HS-27A (cell line): ENCODE measurements at regions not wholly inside any gene's neighbourhood (a gene's known extent, or its start where the extent isn't known, plus 50 kb on each side); places are given as distances from the start of the nearest gene placed in this dataset.
"Not testable (repeated sequence)": the region's sequence is repeated elsewhere in the genome, so short reads cannot be mapped to it uniquely, and the experiment has no call there.

ENCODE experiments used
- DNase-seq: peaks from one replicate; pipeline ENCODE4 v3.0.0-alpha.2; 2012; ENCODE audit warnings: low read depth, missing footprints

DNA sequence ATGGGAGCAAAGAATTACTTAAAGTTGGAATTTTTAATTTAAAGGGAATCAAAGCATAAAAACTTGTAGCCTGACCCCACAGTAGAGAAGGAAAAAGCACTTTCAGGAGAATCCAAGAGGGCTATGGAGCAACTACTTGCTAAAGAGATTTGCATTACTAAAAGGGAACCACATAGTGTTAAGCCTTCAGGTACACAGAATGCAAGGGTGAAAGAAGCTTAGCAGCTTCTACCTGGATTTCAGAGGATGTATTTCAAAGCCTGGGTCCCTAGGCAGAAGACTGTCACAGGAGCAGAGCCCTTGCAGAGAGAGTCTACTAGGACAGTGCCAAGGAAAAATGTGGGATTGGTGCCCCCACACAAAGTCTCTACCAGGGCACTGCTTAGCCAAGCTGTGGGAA, 575.0 kb downstream of the GBE1 start:
- DNase-seq, result no peak

DNA sequence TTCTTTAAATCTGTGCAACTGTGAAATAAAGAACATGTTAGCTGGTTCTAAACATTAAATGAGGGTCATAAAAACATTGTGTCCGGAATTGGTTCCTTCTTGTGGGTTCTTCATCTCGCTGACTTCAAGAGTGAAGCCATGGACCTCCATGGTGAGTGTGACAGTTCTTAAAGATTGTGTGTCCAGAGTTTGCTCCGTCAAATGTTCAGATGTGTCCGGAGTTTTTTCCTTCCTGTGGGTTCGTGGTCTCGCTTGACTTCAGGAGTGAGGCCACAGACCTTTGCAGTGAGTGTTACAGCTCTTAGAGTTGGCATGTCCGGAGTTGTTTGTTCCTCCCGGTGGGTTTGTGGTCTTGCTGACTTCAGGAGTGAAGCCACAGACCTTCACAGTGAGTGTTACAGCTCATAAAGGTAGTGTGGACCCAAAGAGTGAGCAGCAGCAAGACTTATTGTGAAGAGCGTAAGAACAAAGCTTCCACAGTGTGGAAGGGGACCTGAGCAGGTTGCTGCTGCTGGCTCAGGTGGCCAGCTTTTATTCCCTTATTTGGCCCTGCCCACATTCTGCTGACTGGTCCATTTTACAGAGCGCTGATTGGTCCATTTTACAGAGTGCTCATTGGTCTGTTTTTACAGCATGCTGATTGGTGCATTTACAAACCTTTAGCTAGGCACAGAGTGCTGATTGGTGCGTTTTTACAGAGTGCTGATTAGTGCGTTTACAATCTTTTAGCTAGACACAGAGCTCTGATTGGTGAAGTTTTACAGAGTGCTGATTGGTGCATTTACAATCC, 579.2 kb downstream of the GBE1 start:
- DNase-seq, result not testable (repeated sequence)

DNA sequence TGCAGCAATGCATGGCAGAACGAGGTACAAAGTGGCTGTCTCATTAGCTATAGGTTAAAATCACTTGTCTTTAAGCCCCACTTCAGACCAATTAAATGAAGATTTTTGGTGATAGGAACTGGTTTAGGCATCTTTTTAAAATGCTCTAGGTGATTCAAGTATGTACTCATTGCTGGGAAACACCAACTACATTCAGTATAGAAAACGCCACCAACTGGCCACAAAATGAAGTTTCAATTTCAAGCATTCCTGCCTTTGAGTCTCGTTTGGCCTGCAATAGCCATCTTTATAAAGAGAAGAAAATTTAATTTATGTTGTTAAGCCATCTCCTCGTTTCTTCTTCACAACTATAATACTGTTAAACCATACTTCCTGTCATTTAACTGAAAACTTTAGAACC, 587.9 kb downstream of the GBE1 start:
- no peak for DNase-seq

DNA sequence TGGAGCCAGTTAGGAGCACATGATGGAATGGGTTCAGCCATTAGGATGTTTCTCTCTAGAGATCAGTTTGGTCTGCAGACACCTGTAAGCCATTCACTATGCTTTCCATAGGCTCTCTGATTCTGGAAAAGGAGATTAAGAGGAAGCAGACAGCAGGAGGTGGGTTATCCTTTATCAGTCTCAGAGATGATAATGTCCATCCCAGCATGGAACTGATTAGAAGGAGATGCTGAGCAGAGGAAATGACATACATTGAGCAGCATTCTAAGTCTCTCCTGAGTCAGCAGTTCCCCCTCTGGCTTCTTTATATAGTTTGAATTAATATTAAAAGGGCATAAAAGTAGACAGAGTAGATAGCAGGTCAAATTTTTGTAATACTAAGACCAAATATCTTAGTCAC, 591.1 kb downstream of the GBE1 start:
- no peak for DNase-seq

DNA sequence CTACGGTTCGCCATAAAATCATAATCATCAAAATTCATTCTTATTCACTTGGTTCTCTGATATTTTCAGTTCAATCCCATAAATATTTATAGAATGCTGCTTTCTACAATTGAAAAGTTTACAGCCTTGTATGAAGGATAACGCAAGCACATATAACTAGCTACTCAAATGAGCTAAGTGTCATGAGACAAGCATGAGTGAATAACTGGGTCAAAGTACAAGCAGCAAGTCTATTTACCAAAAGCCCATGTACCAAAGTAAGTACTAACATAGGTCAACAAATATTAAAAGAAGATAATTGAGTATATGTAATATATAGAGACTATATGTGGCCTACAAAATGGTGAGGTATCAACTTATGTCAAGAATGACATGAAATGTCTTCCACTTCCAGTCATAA, 596.6 kb downstream of the GBE1 start:
- no peak for DNase-seq

DNA sequence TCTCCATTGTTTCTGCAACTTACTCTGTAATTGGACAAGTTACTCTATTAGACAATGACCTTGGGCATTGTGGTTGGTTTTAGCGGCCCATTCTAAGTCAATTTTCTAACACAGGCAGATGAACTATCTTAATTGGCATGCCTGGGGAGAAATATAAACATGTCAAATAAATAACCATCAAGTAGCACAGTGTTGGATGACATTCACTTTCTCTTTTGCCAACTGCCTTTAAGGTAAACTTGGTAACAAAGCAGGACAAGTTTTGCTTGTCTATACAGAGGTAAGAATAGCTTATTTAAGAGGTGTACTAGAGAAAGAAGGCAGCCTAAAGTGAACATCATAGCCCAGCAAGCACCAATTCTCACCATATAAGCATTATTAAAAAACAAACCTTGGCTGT, 599.6 kb downstream of the GBE1 start:
- DNase-seq, result no peak

DNA sequence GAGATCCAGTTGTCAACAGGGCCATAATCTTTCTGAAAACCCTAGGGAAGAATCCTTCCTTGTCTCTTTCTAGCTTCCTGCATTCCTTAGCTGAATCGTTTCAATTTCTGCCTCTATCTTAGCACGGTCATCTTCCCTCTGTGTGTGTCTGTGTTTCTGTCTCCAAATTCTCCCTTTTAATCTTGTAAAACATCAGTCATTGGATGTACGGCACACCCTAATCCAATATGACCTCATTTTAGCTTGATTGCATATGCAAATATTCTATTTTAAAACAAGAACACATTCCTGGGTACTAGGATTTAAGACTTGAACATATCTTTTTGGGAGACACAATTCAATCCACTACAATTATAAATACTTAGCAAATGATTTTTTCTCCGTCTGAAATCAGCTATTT, 600.3 kb downstream of the GBE1 start:
- DNase-seq, result no peak

DNA sequence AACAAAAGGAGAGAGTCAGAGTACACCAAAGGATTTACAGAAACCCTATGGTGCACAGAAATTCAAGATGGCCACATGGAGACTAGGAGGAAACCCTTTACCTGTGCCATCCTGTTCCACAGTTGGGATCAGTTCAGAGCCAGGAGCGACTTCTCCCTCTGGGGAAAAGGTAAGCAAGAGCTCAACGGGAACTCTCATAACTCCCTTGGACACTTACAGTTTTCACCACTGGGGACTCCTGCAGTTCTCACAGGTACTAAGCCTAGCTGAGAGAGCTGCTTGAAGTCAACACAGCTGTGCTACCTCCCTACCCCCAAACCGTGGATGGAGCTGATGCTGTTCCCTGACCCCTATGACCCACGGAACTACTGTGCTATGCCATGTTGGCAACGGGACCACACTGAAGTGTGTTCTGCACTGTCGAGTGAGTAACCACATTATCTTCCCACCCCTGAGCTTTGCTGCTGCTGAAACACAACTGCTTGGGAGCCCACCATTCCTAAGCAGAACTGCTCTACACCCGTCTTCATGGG, 606.8 kb downstream of the GBE1 start:
- no peak for DNase-seq

DNA sequence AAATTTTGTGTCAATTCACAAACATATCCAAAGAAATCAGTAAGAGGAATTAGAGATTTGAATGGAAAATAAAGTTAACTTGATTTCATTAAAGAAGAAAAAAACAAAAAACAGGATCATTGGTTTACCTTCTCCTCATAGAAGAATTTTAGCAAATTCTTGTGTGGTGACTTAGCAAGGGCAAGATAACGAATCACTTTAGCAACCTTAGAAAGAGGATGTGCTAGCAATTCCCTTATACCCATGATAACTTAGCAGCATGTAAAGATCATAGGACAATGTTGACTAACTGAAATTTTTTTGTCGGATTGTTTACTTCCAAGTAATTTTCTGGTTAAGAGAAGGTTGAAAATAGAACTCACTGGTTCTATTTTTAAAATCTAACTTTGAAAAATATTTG, 609.3 kb downstream of the GBE1 start:
- DNase-seq, result peak; percentile 27

DNA sequence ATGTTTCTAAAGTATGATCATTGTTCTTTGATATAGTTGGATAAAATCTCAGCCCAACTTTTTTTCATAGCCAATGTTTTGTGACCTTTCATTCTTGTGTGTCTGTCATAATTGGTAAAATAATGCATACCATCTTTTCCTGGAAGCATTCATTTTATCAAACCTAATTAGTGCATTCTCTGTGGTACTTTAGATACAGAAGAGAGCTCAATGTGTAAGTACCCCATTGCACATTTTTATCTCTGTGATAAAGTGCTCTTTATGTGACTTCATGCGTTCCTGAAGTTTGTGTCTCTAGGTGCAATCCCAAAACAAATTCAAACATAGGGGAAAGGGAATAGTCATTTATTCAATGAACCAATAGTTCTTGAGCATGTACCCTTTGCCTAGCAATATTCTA, 628.5 kb downstream of the GBE1 start:
- DNase-seq, result no peak

DNA sequence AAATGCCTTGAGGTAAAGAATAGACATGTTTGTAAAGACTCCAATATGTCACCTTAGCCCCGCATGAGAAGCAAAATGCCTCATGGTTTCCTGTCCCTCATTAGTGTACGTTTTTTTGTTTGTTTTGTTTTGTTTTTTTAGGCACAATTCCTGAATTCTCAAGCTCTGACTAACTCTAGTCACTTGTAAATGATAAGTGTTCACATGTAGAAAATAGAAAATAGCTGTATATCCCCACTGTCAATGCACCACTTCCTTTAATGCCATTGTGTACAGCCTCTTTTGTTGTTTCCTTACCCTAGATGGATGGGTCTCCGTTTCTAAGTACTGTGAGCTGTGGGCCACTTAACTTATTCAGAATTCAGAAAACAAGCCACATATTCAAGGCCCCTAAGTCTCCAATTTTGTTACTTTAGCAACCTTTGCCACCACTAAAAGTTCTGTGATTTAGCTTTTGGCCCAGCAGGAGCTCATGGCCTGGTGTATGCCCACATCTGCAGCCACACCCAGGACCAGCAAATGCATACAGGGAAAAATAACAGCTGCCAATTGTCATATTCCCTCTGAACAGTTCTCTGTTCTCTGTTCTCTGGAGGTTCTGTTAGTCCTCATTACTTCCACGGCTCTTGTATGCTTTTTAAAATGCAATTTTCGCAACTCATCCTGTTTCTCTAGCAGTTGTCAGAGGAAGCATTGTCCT, 655.5 kb downstream of the GBE1 start:
- DNase-seq, result peak; percentile 35

DNA sequence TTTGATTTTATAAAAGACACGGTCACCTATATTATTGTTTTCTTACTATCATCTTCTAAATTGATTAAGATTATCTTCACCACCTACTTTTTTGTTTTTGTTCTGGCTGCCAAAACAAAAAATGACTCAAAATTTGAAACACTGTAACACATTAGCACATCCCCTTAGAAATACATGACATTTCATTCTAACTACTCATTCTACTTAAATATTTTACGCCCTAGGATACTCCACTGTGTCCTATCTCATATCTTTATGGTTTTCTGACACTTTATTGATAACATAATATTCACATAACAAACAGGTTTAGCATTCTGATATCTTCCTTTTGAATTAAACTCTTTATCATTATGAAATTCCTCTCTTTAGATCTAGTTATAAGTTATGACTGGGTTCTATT, 656.2 kb downstream of the GBE1 start:
- no peak for DNase-seq

DNA sequence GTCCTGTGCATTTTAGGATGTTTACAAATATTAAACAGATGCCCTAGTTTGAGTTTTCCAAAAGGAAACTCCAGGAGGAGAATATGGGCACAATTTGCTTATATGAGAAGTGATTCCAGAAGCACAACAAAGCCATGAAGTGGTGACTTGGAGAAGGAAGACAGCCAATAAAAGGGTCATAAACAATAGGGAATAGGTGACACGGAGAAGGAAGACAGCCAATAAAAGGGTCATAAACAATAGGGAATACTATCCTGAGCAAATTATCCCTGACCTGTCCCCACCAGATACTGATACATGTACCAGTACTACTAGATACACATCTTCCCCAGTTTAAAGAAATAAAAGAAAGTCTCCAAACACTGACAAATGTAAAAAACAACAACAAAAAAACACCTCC, 663.6 kb downstream of the GBE1 start:
- DNase-seq, result no peak

DNA sequence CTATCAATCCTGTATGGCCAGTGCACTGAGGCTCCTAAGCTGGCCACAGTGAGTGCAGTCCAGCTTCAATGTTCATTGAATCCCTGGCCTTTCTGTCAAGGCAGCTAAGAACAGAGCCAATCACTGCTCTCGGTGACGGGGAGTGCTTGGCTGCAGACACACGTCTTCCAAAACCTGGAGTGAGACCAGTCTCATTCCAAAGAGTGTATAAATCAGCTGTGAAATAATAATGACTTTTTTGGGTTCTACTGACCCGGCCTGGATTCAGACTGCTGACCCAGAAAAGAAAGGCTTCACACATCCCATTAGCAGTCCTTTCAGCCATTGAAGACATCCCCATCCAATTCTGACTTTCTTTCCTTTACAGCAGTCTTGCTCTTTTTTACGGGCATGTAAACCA, 665.5 kb downstream of the GBE1 start:
- DNase-seq, result no peak

DNA sequence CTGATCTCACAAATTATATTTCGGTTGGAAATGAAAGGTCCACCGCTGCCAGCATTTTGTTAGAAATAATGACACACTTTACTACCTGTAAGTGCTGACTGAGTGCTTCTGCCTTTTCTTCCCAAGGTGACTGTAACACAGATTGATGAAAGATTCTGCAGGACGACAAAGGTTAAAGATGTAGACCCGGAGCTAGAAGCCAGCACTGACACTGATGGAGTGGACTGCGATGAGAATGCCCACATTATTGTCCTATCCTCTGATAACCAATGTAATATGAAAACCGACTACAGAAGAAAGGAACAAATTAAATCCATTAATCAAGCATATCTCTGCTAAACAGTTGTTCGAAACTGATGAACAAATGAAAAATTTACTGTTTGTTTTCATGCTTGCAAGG, 666.5 kb downstream of the GBE1 start:
- DNase-seq, result no peak

DNA sequence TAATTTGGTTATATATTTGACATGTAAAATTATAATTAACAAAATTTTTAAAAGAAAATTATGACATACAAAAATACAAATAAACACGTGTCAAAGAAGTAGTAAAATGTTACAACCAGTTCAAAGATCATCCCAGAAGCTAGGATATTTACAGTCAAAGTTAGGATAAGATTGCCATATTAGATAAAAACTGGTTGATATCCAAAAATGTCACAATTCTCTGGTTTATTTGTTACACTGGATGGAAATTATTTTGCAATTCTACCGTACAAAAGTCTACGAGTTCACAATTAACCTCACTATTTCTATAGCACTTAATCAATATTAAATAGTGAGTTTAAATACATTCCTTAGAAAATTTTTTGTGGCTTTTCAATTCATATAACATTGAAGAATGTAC, 673.8 kb downstream of the GBE1 start:
- no peak for DNase-seq

DNA sequence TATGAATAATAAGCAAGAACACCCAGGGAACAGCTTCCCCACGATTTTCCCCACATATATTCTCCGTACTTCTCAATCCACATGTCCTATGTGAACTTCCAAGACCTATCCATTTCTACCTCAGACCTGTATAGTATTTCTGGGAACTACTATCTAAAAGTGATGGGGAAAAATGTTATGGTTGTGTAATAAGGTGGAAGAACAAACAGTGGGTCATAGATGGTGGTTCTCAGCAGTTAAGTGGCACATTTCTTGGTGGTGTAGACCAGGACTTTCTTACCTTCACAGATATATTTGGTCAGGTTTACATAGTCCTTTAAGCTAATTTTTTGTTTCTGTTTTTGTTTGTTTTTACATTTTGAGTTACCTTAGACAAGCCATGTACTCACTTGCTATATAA, 675.1 kb downstream of the GBE1 start:
- no peak for DNase-seq

DNA sequence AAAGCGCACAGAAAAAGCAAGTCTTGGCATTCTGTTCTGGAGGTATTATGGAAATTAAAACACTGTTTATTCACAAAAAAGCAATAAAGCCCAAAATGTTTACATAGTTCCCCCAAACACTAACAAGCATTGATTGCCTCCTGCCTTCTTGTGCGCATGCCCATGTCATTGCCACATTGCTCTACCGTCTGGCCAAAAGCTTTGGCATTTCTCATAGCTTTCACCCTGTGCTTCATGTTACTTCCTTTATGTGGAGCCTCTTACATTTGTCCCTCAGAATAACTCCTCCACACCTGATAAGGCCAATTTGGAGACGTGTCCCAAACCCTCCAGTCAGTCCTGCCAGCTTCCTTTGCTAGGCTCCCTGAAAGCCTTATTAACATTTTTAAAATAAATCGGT, 680.8 kb downstream of the GBE1 start:
- no peak for DNase-seq

DNA sequence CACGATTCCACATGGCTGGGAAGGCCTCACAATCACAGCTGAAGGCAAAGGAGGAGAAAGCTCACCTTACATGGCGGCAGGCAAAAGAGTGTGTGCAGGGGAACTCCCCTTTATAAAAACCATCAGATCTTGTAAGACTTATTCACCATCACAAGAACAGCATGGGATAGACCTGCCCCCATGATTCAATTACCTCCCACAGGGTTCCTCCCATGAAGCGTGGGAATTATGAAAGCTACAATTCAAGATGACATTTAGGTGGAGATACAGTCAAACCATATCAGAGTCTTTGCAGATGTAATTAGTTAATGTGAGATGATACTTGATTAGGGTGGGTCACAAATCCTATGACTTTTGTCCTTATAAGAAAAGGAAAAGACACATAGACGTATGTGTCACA, 688.9 kb downstream of the GBE1 start:
- DNase-seq, result no peak

DNA sequence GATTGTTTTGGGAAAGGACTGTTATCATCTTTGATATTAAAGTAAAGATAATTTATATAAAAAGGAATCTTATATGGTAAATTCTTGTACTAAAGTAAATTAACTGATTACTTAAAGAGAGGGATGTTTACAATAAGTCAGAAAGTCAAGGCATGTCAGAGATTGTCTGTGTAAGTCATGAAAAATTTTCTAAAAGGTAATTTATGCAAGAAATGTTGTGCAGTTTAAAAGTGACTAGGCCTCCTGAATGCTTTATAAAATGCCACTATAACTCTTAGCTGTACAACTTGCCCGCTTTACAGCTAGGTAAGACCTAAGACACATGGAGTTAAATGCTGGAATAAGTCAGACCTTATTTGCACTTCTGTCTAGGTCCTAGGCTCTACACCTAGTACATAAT, 692.9 kb downstream of the GBE1 start:
- no peak for DNase-seq

DNA sequence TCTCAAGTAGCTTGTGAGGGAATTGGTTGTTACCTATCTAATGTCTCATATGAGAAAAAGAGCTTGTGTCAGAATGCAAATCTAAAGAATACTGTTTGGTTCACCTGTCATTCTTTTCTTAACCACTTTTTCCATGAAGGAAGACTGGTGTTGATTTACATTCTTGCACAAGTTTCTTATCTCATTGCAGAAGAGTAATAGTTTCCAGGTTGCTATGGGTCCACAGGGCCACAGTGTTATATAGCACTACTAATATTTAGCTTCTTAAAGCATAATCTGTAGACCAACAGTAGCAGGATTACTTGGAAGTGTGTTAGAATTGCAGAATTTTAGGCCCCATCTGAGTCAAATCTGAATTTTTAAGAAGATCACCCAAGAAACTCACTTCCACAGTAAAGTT, 697.5 kb downstream of the GBE1 start:
- DNase-seq, result no peak

DNA sequence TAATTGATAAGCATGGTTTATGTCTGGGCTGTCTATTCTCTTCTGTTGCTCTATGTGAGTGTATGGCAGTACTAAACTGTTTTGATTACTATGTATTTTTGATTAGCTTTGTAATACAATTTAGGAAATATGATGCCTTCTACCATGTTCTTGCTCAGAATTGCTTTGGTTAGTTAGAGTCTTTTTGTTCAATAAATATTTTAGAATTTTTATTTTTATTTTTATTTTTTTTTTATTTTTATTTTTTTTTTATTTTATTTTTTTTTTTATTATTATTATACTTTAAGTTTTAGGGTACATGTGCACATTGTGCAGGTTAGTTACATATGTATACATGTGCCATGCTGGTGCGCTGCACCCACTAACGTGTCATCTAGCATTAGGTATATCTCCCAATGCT, 710.3 kb downstream of the GBE1 start:
- not testable (repeated sequence) for DNase-seq

DNA sequence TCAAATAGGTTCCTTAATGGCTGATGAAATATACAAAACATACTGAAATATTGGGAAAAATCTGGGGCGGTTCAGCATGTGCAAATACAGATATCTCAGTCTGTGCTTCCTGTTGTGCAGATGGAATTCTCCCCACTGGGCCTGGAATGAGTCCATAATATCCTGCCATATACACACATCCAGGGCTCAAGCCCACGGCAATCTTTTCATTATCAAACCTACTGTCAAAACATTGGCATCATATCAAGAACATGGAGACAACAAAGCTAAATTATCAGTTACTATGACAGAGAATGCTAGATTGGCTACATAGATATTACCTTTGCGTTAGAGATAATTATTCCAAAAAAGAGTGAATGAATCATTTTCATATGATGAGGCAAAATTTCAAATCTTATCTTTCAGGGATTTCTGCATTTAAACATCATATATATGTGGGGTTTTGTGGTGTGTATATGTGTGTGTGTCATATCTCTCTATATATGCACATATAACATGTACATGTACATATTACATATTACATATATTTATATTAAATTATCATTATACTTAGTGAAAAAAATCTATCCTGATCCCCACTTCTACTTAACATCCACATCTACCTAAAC, 713.3 kb downstream of the GBE1 start:
- no peak for DNase-seq
